HEK293T (cell line): ENCODE measurements at regions not wholly inside any gene's neighbourhood (a gene's known extent, or its start where the extent isn't known, plus 50 kb on each side); places are given as distances from the start of the nearest gene placed in this dataset.

Source experiments
- CTCF ChIA-PET: fragments of 350-600 bp; formaldehyde crosslinking; extraction: SDS; loops from one replicate; lab custom pipeline; 2021; ENCODE audit warnings: antibody characterized with exemption, inconsistent platforms; lab: Yijun Ruan, JAX
- POLR2A ChIA-PET: fragments of 350-600 bp; formaldehyde crosslinking; extraction: SDS; loops from one replicate; lab custom pipeline; 2020; ENCODE audit warnings: antibody characterized with exemption, inconsistent platforms; lab: Yijun Ruan, JAX
- DNase-seq: peaks from one replicate; pipeline ENCODE4 v3.0.0; 2012; ENCODE audit warnings: mixed read lengths; ENCODE audit errors: extremely low spot score
- ARNT ChIP-seq: fragments of 450-650 bp; IDR thresholded peaks from 2 replicates; pipeline ENCODE4 v1.6.1; 2017; ENCODE audit warnings: mild to moderate bottlenecking
- BHLHE40 ChIP-seq: fragments of 450-650 bp; IDR thresholded peaks from 2 replicates; pipeline ENCODE4 v1.6.1; 2016; ENCODE audit warnings: mild to moderate bottlenecking, moderate library complexity, borderline replicate concordance
- CTBP1 ChIP-seq: fragments of 450-650 bp; IDR thresholded peaks from 2 replicates; pipeline ENCODE4 v1.6.1; 2016; ENCODE audit warnings: borderline replicate concordance
- ELF4 ChIP-seq: fragments of 450-650 bp; IDR thresholded peaks from 2 replicates; pipeline ENCODE4 v1.6.1; 2017; ENCODE audit warnings: antibody characterized with exemption
- FOXA1 ChIP-seq: fragments of 450-650 bp; IDR thresholded peaks from 2 replicates; pipeline ENCODE4 v1.6.1; 2016; ENCODE audit warnings: mild to moderate bottlenecking
- FOXK2 ChIP-seq: fragments of 450-650 bp; IDR thresholded peaks from 2 replicates; pipeline ENCODE4 v1.6.1; 2016; ENCODE audit warnings: mild to moderate bottlenecking
- FOXM1 ChIP-seq: fragments of 450-650 bp; IDR thresholded peaks from 2 replicates; pipeline ENCODE4 v1.6.1; 2017; ENCODE audit warnings: mild to moderate bottlenecking, borderline replicate concordance
- HDGF ChIP-seq: fragments of 450-650 bp; IDR thresholded peaks from 2 replicates; pipeline ENCODE4 v1.6.1; 2017; ENCODE audit warnings: antibody characterized with exemption, borderline replicate concordance
- L3MBTL2 ChIP-seq: fragments of 450-650 bp; conservative IDR thresholded peaks from 2 replicates; pipeline ENCODE4 v1.6.1; 2016; ENCODE audit warnings: mild to moderate bottlenecking
- LEF1 ChIP-seq: fragments of 450-650 bp; IDR thresholded peaks from 2 replicates; pipeline ENCODE4 v1.6.1; 2017; ENCODE audit warnings: mild to moderate bottlenecking, borderline replicate concordance
- NFRKB ChIP-seq: fragments of 450-650 bp; IDR thresholded peaks from 2 replicates; pipeline ENCODE4 v1.6.1; 2016; ENCODE audit warnings: mild to moderate bottlenecking, moderate library complexity
- SP1 ChIP-seq: fragments of 450-650 bp; IDR thresholded peaks from 2 replicates; pipeline ENCODE4 v1.6.1; 2017
- SUZ12 ChIP-seq: fragments of 450-650 bp; IDR thresholded peaks from 2 replicates; pipeline ENCODE4 v1.6.1; 2016; ENCODE audit warnings: mild to moderate bottlenecking
- TARDBP ChIP-seq: fragments of 450-650 bp; IDR thresholded peaks from 2 replicates; pipeline ENCODE4 v1.6.1; 2016
- ZNF384 ChIP-seq: fragments of 450-650 bp; IDR thresholded peaks from 2 replicates; pipeline ENCODE4 v1.6.1; 2016
- TF ChIP-seq, protein P1 (sequence below): fragments of 450-650 bp; IDR thresholded peaks from 2 replicates; pipeline ENCODE4 v1.6.1; 2016

- TF ChIP-seq ZNF384 (no peak), HDGF (no peak), FOXK2 (no peak), L3MBTL2 (no peak), FOXA1 (no peak), CTBP1 (no peak), NFRKB (no peak), SP1 (no peak), BHLHE40 (no peak), LEF1 (no peak), TARDBP (no peak), ARNT (no peak), FOXM1 (no peak), ELF4 (no peak), SUZ12 (no peak)
- TF ChIP-seq, protein P1, sequence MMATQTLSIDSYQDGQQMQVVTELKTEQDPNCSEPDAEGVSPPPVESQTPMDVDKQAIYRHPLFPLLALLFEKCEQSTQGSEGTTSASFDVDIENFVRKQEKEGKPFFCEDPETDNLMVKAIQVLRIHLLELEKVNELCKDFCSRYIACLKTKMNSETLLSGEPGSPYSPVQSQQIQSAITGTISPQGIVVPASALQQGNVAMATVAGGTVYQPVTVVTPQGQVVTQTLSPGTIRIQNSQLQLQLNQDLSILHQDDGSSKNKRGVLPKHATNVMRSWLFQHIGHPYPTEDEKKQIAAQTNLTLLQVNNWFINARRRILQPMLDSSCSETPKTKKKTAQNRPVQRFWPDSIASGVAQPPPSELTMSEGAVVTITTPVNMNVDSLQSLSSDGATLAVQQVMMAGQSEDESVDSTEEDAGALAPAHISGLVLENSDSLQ: no peak
- CTCF ChIA-PET: no interaction called here
- no peak for DNase-seq
- POLR2A ChIA-PET: no interaction called here
Measured at GRCh38 chr16:64012166-64012565, 1109.7 kb downstream of the CDH11 start.

DNA sequence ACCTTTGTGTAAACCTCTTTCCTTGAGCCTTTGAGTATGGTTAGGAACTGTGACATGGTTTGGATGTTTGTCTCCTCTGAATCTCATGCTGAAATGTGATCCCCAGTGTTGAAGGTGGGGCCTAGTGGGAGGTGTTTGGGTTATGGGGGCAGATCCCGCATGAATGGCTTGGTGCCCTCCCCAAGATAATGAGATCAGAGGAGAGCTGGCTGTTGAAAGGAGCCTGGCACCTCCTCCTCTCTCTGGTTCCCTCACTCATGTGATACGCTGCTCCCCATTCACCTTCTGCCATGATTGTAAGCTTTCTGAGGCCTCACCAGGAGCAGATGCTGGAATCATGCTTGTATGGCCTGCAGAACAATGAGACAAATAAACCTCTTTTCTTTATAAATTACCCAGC, 1110.2 kb downstream of the CDH11 start:
- CTCF ChIA-PET: no interaction called here
- TF ChIP-seq SP1 (no peak), FOXM1 (no peak), ZNF384 (no peak)
- DNase-seq: no peak
- POLR2A ChIA-PET: no interaction called here

GRCh38 chr16:64008131-64008530, 1113.7 kb downstream of the CDH11 start:
- no peak for DNase-seq
- ChIA-PET CTCF (no interaction called here), POLR2A (no interaction called here)
- TF ChIP-seq FOXM1 (no peak), FOXA1 (no peak), SUZ12 (no peak)

DNA sequence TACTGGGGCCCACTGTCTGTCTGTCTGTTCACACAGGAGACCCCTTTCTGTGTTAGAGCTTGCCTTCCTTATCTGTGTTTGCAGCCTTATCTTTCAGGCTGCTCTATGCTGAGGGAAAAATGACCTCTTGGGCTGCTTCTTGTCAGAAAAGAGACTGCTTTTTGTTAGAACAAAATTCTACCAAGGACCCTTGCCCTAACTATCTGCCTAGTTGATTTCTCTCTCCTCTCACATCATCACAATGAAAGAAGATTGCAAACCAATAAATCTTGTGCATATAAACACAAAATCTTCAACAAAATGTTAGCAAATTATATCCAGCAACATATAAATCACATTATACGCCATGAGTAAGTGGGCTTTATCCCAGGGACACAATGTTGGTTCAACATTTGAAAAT, 1117.7 kb downstream of the CDH11 start:
- no peak for TF ChIP-seq LEF1
- TF ChIP-seq SUZ12: no peak
- no peak for TF ChIP-seq BHLHE40
- TF ChIP-seq, protein P1: no peak
- no peak for TF ChIP-seq FOXM1
- TF ChIP-seq ARNT: no peak
- no peak for TF ChIP-seq SP1
- TF ChIP-seq FOXA1: no peak
- no peak for TF ChIP-seq NFRKB
- no peak for TF ChIP-seq TARDBP
- no peak for TF ChIP-seq L3MBTL2
- TF ChIP-seq ZNF384: no peak
- TF ChIP-seq CTBP1: no peak
- no peak for TF ChIP-seq ELF4
- no peak for TF ChIP-seq HDGF
- TF ChIP-seq FOXK2: no peak
- ChIA-PET CTCF (no interaction called here), POLR2A (no interaction called here)
- DNase-seq: no peak

- CTCF ChIA-PET: no interaction called here
- POLR2A ChIA-PET: no interaction called here
- DNase-seq: no peak
- TF ChIP-seq LEF1 (no peak), FOXA1 (no peak), SP1 (no peak), SUZ12 (no peak), NFRKB (no peak), BHLHE40 (no peak), L3MBTL2 (no peak), ELF4 (no peak), TARDBP (no peak), FOXM1 (no peak), HDGF (no peak), FOXK2 (no peak), ZNF384 (no peak), ARNT (no peak), CTBP1 (no peak)
- TF ChIP-seq, protein P1: no peak
Measured at GRCh38 chr16:63995025-63995424, 1126.8 kb downstream of the CDH11 start.

DNA sequence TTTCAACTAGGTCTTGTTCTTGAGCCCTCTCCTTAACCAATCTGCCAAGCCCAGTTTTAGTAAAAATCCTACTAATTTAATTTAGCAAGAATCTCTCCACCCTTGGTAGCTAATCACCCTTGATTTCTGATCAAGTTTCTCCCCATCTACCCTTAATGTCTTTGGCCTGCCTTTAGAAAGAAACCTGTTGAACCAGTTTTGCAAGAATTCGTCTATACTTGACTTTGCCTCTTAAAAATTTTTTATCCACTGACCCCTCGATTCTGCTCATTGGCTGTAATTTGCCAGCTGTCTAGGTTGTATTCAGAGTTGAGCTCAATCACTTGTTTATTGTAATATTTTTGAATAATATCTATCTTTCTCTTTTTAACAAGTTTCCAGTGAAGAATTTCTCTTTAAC, 1138.5 kb downstream of the CDH11 start:
- ChIA-PET CTCF (no interaction called here), POLR2A (no interaction called here)
- no peak for TF ChIP-seq FOXA1
- no peak for TF ChIP-seq SUZ12
- TF ChIP-seq CTBP1: no peak
- TF ChIP-seq ELF4: no peak
- TF ChIP-seq, protein P1: no peak
- TF ChIP-seq FOXM1: no peak
- TF ChIP-seq ZNF384: no peak
- no peak for TF ChIP-seq L3MBTL2
- no peak for TF ChIP-seq BHLHE40
- TF ChIP-seq NFRKB: no peak
- no peak for TF ChIP-seq ARNT
- TF ChIP-seq SP1: no peak
- no peak for TF ChIP-seq TARDBP
- TF ChIP-seq HDGF: no peak
- TF ChIP-seq LEF1: no peak
- no peak for TF ChIP-seq FOXK2
- DNase-seq: no peak
